ENCODE measurements at regions not wholly inside any gene's neighbourhood (a gene's known extent, or its start where the extent isn't known, plus 50 kb on each side); places are given as distances from the start of the nearest gene placed in this dataset.

DNA sequence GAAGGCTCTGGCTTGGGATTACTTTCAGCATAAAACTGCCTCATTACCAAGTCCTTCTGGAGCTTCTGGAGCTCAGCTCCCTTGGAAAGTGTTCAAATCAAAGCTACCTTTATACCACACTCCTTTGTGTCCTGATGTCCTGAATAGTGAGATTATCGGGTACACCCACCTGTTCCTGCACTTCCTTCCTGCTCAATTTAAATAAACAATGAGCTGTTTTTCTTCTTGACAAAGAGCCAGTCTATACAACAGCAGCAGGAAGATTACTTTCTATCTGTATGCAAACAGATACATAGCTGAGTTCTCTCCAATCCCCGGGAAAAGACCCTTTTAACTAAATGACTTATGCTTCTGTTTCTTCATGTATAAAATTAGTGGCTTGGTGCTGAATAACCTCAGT is 258.0 kb upstream of the FMN2 start:
- Histone ChIP-seq H3K4me1 (no peaks in the 10 kb centered on the region), H3K4me3 (no peak overlapping the region), H3K27ac (no peak overlapping the region), H3K9me3 (no peaks in the 10 kb centered on the region), H3K4me2 (no peak overlapping the region)
- TF ChIP-seq CBX2 (IDR thresholded peaks at IDR 0.05; ENCODE audit: borderline replicate concordance, low read depth) (no peak), TFCP2L1 (CRISPR knock-in tag; IDR thresholded peaks at IDR 0.05) (no peak), FOSB (CRISPR knock-in tag; IDR thresholded peaks at IDR 0.05) (no peak), HEYL (CRISPR knock-in tag; IDR thresholded peaks at IDR 0.05) (no peak), FOXS1 (CRISPR knock-in tag; IDR thresholded peaks at IDR 0.05) (no peak), KDM5A (IDR thresholded peaks at IDR 0.05) (no peak), NR3C1 (IDR thresholded peaks at IDR 0.05) (no peak), NPAS2 (CRISPR knock-in tag; IDR thresholded peaks at IDR 0.05; ENCODE audit: borderline replicate concordance) (no peak), EHMT2 (IDR thresholded peaks at IDR 0.05; ENCODE audit: low read depth) (no peak), ZNF302 (CRISPR knock-in tag; IDR thresholded peaks at IDR 0.05) (no peak), JUN (IDR thresholded peaks at IDR 0.05) (no peak), EP300 (IDR thresholded peaks at IDR 0.05) (no peak), HES2 (IDR thresholded peaks at IDR 0.05) (no peak), HOXB13 (CRISPR knock-in tag; IDR thresholded peaks at IDR 0.05; ENCODE audit: low read depth) (no peak), ESRRA (IDR thresholded peaks at IDR 0.05; ENCODE audit: borderline replicate concordance, low read length) (no peak), HOXA7 (CRISPR knock-in tag; IDR thresholded peaks at IDR 0.05) (no peak), NFE2L2 (conservative IDR thresholded peaks at IDR 0.05; ENCODE audit: low read length) (no peak), ATOH8 (CRISPR knock-in tag; IDR thresholded peaks at IDR 0.05; ENCODE audit: low read depth) (no peak)
- TF ChIP-seq, protein P1, sequence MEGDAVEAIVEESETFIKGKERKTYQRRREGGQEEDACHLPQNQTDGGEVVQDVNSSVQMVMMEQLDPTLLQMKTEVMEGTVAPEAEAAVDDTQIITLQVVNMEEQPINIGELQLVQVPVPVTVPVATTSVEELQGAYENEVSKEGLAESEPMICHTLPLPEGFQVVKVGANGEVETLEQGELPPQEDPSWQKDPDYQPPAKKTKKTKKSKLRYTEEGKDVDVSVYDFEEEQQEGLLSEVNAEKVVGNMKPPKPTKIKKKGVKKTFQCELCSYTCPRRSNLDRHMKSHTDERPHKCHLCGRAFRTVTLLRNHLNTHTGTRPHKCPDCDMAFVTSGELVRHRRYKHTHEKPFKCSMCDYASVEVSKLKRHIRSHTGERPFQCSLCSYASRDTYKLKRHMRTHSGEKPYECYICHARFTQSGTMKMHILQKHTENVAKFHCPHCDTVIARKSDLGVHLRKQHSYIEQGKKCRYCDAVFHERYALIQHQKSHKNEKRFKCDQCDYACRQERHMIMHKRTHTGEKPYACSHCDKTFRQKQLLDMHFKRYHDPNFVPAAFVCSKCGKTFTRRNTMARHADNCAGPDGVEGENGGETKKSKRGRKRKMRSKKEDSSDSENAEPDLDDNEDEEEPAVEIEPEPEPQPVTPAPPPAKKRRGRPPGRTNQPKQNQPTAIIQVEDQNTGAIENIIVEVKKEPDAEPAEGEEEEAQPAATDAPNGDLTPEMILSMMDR (IDR thresholded peaks at IDR 0.05), result no peak
- TF ChIP-seq, protein P2, sequence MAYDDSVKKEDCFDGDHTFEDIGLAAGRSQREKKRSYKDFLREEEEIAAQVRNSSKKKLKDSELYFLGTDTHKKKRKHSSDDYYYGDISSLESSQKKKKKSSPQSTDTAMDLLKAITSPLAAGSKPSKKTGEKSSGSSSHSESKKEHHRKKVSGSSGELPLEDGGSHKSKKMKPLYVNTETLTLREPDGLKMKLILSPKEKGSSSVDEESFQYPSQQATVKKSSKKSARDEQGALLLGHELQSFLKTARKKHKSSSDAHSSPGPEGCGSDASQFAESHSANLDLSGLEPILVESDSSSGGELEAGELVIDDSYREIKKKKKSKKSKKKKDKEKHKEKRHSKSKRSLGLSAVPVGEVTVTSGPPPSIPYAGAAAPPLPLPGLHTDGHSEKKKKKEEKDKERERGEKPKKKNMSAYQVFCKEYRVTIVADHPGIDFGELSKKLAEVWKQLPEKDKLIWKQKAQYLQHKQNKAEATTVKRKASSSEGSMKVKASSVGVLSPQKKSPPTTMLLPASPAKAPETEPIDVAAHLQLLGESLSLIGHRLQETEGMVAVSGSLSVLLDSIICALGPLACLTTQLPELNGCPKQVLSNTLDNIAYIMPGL (CRISPR knock-in tag; IDR thresholded peaks at IDR 0.05; ENCODE audit: borderline replicate concordance), result no peak
- WGBS (ENCODE audit: missing lambda C conversion rate), result 21% methylated on average over 2 of the region's 2 CpGs
- ATAC-seq, result no peak
- no peak for DNase-seq (ENCODE audit: low read depth in 1 of 2, low spot score in 1 of 2)
- CTCF ChIA-PET, result no interaction called here
- POLR2A ChIA-PET, result no interaction called here
- FAIRE-seq, result no peak

DNA sequence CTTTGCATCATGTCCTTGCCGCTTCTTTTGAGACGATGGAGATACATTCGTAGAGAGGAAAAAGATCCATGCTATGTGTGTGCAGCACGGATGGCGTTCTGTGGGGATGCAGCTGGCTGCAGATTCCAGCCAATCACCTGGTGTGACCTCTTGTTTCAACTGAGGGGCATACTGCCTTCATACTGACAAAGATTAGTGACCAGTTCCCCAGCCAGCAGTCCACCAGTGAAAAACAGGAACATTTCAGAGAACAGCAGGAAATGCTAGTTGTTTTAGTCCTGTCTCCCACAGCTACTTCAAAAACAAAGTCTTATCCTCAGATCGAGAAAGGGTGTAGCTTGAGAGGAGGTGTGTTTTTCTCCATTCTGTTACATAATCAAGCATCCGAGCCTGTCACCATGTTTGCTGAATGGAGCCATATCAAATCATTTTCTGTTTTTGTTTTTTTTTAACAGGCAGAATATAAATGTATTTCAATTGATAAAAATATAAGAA is 255.7 kb upstream of the FMN2 start:
- no peak for DNase-seq (ENCODE audit: low read depth in 1 of 2, low spot score in 1 of 2)
- H3K4me2 ChIP-seq, result no peak overlapping the region
- TF ChIP-seq HEYL (CRISPR knock-in tag; IDR thresholded peaks at IDR 0.05) (no peak), CBX2 (IDR thresholded peaks at IDR 0.05; ENCODE audit: borderline replicate concordance, low read depth) (no peak), ELK1 (IDR thresholded peaks at IDR 0.05; ENCODE audit: low read depth, low read length) (no peak)
- ChIA-PET POLR2A (no interaction called here), CTCF (interaction anchor here (1.5 kb wide), 1 partner anchor 15 kb away, joined by 3 read pairs; no protein-coding TSS in a partner anchor)
- H3K4me1 ChIP-seq, result no peaks in the 10 kb centered on the region
- H3K9me3 ChIP-seq, result no peaks in the 10 kb centered on the region
- WGBS (ENCODE audit: missing lambda C conversion rate), result 63% methylated on average over 7 of the region's 7 CpGs
- no peak overlapping the region for H3K4me3 ChIP-seq
- FAIRE-seq, result no peak
- no peak overlapping the region for H3K27ac ChIP-seq
- no peak for ATAC-seq

All from A549 (cell line).